A549 (cell line): ENCODE measurements at regions not wholly inside any gene's neighbourhood (a gene's known extent, or its start where the extent isn't known, plus 50 kb on each side); places are given as distances from the start of the nearest gene placed in this dataset.

Experiments used
- EP300 ChIP-seq, 2 experiments: fragments of >200 bp; sonication (Bioruptor Twin); formaldehyde crosslinking; IDR thresholded peaks; 2 replicates in 1 of 2; 3 replicates in 1 of 2; pipeline ENCODE4 v1.6.1; 2016 to 2017
- ESRRA ChIP-seq: fragments of 150-350 bp; IDR thresholded peaks from 2 replicates; pipeline ENCODE4 v1.6.1; 2014; ENCODE audit warnings: mild to moderate bottlenecking, low read length, borderline replicate concordance
- NR3C1 ChIP-seq: fragments of >200 bp; sonication (Bioruptor Twin); formaldehyde crosslinking; IDR thresholded peaks from 3 replicates; pipeline ENCODE4 v1.6.1; 2017
- TF ChIP-seq, protein P1 (sequence below): fragments of >200 bp; sonication (Bioruptor Twin); formaldehyde crosslinking; IDR thresholded peaks from 3 replicates; pipeline ENCODE4 v1.5.1; 2016

DNA sequence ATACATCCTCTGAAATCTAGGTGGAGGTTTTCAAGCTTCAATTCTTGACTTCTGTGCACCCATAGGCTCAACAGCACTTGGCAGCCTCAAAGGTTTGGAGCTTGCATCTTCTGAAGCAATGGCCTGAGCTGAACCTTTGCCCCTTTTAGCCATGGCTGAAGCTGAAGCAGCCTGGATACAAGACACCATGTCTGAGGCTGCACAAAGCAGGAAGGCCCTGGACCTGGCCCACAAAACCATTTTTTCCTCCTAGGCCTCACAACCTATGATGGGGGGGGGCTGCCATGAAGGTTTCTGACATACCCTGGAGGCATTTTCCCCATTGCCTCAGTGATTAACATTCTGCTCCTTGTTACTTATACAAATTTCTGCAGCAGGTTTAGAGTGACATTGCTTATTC is 173.3 kb upstream of the PRMT6 start:
- TF ChIP-seq, protein P1, sequence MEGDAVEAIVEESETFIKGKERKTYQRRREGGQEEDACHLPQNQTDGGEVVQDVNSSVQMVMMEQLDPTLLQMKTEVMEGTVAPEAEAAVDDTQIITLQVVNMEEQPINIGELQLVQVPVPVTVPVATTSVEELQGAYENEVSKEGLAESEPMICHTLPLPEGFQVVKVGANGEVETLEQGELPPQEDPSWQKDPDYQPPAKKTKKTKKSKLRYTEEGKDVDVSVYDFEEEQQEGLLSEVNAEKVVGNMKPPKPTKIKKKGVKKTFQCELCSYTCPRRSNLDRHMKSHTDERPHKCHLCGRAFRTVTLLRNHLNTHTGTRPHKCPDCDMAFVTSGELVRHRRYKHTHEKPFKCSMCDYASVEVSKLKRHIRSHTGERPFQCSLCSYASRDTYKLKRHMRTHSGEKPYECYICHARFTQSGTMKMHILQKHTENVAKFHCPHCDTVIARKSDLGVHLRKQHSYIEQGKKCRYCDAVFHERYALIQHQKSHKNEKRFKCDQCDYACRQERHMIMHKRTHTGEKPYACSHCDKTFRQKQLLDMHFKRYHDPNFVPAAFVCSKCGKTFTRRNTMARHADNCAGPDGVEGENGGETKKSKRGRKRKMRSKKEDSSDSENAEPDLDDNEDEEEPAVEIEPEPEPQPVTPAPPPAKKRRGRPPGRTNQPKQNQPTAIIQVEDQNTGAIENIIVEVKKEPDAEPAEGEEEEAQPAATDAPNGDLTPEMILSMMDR, result no peak
- TF ChIP-seq ESRRA, result no peak
- no peak for TF ChIP-seq NR3C1
- no peak for TF ChIP-seq EP300 (IDR thresholded peaks at IDR 0.05)
